Activated naive CD4-positive, alpha-beta T cell treated with anti-CD3 and anti-CD28 coated beads for 36 hours (primary cell): ENCODE measurements at regions not wholly inside any gene's neighbourhood (a gene's known extent, or its start where the extent isn't known, plus 50 kb on each side); places are given as distances from the start of the nearest gene placed in this dataset.
"Not testable (repeated sequence)": the region's sequence is repeated elsewhere in the genome, so short reads cannot be mapped to it uniquely, and the experiment has no call there.

Experiments
- CTCF ChIA-PET: fragments of 350-600 bp; sonication (Branson Sonifier 250); formaldehyde crosslinking; loops from one replicate; lab custom pipeline; 2021; ENCODE audit warnings: antibody characterized with exemption; lab: Charles Lee
- DNase-seq: peaks from one replicate; pipeline ENCODE4 v3.0.0-alpha.2; 2020
- H3K27ac Mint-ChIP-seq: one replicate; pipeline ENCODE4 v1.8.0; 2021; ENCODE audit warnings: mild to moderate bottlenecking, mixed read lengths
- H3K27me3 Mint-ChIP-seq: one replicate; pipeline ENCODE4 v1.8.0; 2021; ENCODE audit warnings: low read depth, mixed read lengths
- H3K36me3 Mint-ChIP-seq: one replicate; pipeline ENCODE4 v1.8.0; 2021; ENCODE audit warnings: low read depth, mixed read lengths
- H3K4me1 Mint-ChIP-seq: one replicate; pipeline ENCODE4 v1.8.0; 2021; ENCODE audit warnings: low read depth, mixed read lengths
- H3K4me3 Mint-ChIP-seq: one replicate; pipeline ENCODE4 v1.8.0; 2021; ENCODE audit warnings: mild to moderate bottlenecking, moderate library complexity, mixed read lengths
- H3K9me3 Mint-ChIP-seq: one replicate; pipeline ENCODE4 v1.8.0; 2021; ENCODE audit warnings: mixed read lengths
- intact Hi-C: fragments of 100-400 bp; cut with micrococcal nuclease; formaldehyde crosslinking; loops from one replicate; pipeline ENCODE4 v1.15.1; 2023

DNA sequence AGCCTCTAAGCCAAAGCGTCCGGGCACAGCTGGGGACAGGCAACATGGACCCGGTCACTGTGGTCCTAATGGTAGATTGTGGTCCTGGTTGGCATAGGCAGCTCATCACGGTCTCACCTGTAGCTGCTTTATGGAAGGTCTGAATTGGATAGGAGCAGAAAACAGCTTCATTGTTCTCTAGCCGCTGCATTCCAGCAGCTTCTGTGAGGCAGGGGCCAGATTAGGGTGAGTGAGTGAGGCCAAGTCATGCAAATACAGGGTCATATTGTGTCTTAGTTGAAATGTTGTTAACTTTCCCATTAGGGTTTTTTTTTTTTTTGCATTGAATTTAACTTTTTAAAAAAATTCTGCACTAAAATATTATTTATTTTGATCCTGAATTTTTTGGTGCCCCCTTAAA, 105.4 kb upstream of the SULF2 start:
- H3K27me3 Mint-ChIP-seq, CTCF ChIA-PET, H3K4me3 Mint-ChIP-seq, H3K36me3 Mint-ChIP-seq, H3K27ac Mint-ChIP-seq, DNase-seq, H3K9me3 Mint-ChIP-seq, H3K4me1 Mint-ChIP-seq: not testable (repeated sequence)
- intact Hi-C loops = loop anchor here (5.0 kb wide), 1 partner anchor 627 kb away; no protein-coding TSS in a partner anchor

- CTCF ChIA-PET, H3K36me3 Mint-ChIP-seq: not testable (repeated sequence)
Measured at GRCh38 chr20:47889751-47890150, 104.5 kb upstream of the SULF2 start.

DNA sequence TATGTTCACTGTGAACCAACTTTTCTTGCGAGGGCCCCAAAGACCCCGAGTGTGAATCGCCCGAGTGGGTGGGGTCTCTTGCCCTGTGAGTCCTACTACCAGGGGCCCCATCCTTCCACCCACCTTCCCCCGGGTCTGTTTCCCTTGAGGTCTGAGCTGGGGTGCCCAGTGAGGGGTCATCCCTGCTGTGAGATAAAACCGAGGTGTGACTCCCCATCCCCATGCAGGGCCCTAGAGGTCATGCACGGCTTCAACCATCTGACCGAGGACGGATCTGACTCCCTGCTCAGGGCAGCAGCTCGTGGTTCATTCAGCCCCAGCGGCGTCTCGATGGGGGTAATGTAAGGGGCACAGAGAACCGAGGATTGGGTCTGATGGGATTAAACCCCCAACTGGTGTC, 103.1 kb upstream of the SULF2 start:
- Mint-ChIP-seq H3K27me3 (no peaks in the 10 kb centered on the region), H3K4me1 (no peaks in the 10 kb centered on the region), H3K27ac (no peak overlapping the region), H3K36me3 (no peaks in the 10 kb centered on the region), H3K9me3 (no peaks in the 10 kb centered on the region), H3K4me3 (no peak overlapping the region)
- CTCF ChIA-PET = no interaction called here
- intact Hi-C loops = no loop called here
- no peak for DNase-seq

More at GRCh38 chr20:47889751-47890150, 104.5 kb upstream of the SULF2 start:
- H3K4me1 Mint-ChIP-seq, H3K4me3 Mint-ChIP-seq, H3K9me3 Mint-ChIP-seq, DNase-seq, H3K27ac Mint-ChIP-seq, H3K27me3 Mint-ChIP-seq: not testable (repeated sequence)
- intact Hi-C loops = loop anchor here (5.0 kb wide), 1 partner anchor 628 kb away; no protein-coding TSS in a partner anchor

- Mint-ChIP-seq H3K36me3 (no peaks in the 10 kb centered on the region), H3K27ac (no peak overlapping the region), H3K4me3 (no peak overlapping the region), H3K9me3 (no peaks in the 10 kb centered on the region), H3K27me3 (no peaks in the 10 kb centered on the region), H3K4me1 (no peaks in the 10 kb centered on the region)
- intact Hi-C loops = no loop called here
- DNase-seq = no peak
- CTCF ChIA-PET = no interaction called here
Measured at GRCh38 chr20:47887477-47888080, 102.3 kb upstream of the SULF2 start.

- H3K4me3 Mint-ChIP-seq = no peak overlapping the region
- H3K27ac Mint-ChIP-seq = no peak overlapping the region
- no peaks in the 10 kb centered on the region for H3K4me1 Mint-ChIP-seq
- intact Hi-C loops = no loop called here
- H3K36me3 Mint-ChIP-seq = no peaks in the 10 kb centered on the region
- CTCF ChIA-PET = no interaction called here
- H3K27me3 Mint-ChIP-seq = no peaks in the 10 kb centered on the region
- H3K9me3 Mint-ChIP-seq = no peaks in the 10 kb centered on the region
- no peak for DNase-seq
Measured at GRCh38 chr20:47887064-47887463, 101.8 kb upstream of the SULF2 start.

- H3K9me3 Mint-ChIP-seq = no peaks in the 10 kb centered on the region
- H3K27ac Mint-ChIP-seq = no peak overlapping the region
- no peaks in the 10 kb centered on the region for H3K27me3 Mint-ChIP-seq
- intact Hi-C loops = no loop called here
- DNase-seq = no peak
- no peaks in the 10 kb centered on the region for H3K36me3 Mint-ChIP-seq
- no peaks in the 10 kb centered on the region for H3K4me1 Mint-ChIP-seq
- H3K4me3 Mint-ChIP-seq = no peak overlapping the region
- CTCF ChIA-PET = no interaction called here
Measured at GRCh38 chr20:47886454-47887041, 101.3 kb upstream of the SULF2 start.

DNA sequence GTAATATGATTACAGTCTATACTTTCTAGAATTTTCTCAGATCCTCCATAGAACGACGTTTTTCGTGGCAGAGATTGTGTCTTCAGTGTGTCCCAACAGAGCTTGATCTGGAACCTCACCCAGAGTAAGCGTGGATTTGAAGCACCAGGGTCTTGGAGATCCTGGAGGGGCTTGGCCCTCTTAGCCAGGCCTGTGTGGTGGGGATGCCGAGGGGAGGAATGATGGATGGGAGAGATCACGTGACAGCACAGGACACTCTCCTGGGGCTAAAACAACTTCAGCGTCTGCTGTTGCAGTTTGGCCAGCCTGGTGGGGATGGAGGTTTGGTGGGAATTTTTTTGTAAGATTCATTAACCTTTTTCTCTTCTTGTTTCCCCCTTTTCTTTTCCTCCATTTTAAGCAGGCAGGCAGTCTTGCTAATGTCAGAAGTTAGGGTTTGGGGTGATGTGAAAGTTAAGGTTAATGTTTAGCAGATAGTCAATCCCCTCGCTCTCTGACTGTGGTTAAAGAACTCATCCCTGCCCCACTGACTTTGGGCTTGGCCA, 100.7 kb upstream of the SULF2 start:
- DNase-seq = no peak
- no peaks in the 10 kb centered on the region for H3K9me3 Mint-ChIP-seq
- no peaks in the 10 kb centered on the region for H3K36me3 Mint-ChIP-seq
- H3K27ac Mint-ChIP-seq = no peak overlapping the region
- no peak overlapping the region for H3K4me3 Mint-ChIP-seq
- CTCF ChIA-PET = no interaction called here
- H3K27me3 Mint-ChIP-seq = no peaks in the 10 kb centered on the region
- intact Hi-C loops = no loop called here
- H3K4me1 Mint-ChIP-seq = no peaks in the 10 kb centered on the region

- H3K36me3 Mint-ChIP-seq, H3K4me1 Mint-ChIP-seq, H3K27ac Mint-ChIP-seq, CTCF ChIA-PET, H3K27me3 Mint-ChIP-seq, intact Hi-C loops, H3K9me3 Mint-ChIP-seq, DNase-seq, H3K4me3 Mint-ChIP-seq: not testable (repeated sequence)
Measured at GRCh38 chr20:47883940-47884339, 98.7 kb upstream of the SULF2 start.

- Mint-ChIP-seq H3K4me1 (no peaks in the 10 kb centered on the region), H3K36me3 (no peaks in the 10 kb centered on the region), H3K9me3 (no peaks in the 10 kb centered on the region), H3K27ac (no peak overlapping the region), H3K4me3 (no peak overlapping the region), H3K27me3 (no peaks in the 10 kb centered on the region)
- intact Hi-C loops = no loop called here
- no peak for DNase-seq
- CTCF ChIA-PET = no interaction called here
Measured at GRCh38 chr20:47883186-47883585, 97.9 kb upstream of the SULF2 start.

DNA sequence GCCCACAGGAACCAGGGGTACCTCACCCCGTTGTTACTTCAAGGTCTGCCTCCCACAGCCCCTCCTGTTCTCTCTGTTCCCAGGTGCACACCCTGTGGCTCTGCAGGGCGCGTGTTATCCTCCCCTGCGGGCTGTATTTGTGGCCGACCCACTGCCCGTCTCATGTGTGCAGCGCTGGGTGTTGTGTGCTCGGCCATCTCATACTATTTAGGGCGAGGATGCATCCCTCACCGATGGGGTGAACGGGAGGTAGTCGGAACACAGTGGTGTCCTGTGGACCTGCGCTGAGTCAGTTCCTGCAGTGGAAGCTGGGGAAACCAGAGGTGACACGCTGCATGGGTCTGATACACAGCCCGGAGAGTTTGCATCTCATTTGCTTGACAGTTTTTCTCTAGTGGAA, 94.5 kb upstream of the SULF2 start:
- CTCF ChIA-PET = no interaction called here
- Mint-ChIP-seq H3K27ac (no peak overlapping the region), H3K4me1 (no peaks in the 10 kb centered on the region)

DNA sequence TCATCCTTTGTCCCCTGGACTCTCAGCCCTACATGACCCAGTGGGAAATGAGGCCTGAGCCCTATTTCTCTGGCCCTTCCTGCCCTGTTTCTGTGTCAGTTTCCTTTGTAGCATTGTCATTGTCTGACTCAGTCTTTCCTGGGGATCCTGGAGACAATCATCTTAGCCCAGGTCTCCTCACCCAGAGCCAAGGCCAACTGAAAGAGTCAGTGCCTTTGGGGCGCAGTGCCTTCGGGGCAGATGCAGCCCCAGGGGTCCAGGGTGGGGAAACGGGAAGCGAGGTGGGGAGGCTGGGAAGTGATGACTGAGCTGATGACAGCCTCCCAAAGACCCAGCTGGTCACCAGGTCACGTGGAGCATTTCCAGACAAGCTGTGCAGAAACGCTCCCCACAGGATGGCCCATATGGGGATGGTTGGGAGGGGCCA, 93.3 kb upstream of the SULF2 start:
- Mint-ChIP-seq H3K4me3 (no peak overlapping the region), H3K9me3 (no peaks in the 10 kb centered on the region), H3K36me3 (no peaks in the 10 kb centered on the region), H3K27me3 (no peaks in the 10 kb centered on the region), H3K27ac (no peak overlapping the region), H3K4me1 (no peaks in the 10 kb centered on the region)
- intact Hi-C loops = no loop called here
- DNase-seq = no peak
- CTCF ChIA-PET = interaction anchor here (0.8 kb wide), 1 partner anchor 16 kb away, joined by 3 read pairs; no protein-coding TSS in a partner anchor

More for the DNA sequence above, 94.5 kb upstream of the SULF2 start:
- intact Hi-C loops = no loop called here
- no peak for DNase-seq
- Mint-ChIP-seq H3K36me3 (no peaks in the 10 kb centered on the region), H3K4me3 (no peak overlapping the region), H3K9me3 (no peaks in the 10 kb centered on the region), H3K27me3 (no peaks in the 10 kb centered on the region)

- Mint-ChIP-seq H3K9me3 (no peaks in the 10 kb centered on the region), H3K27ac (no peak overlapping the region), H3K36me3 (no peaks in the 10 kb centered on the region), H3K27me3 (no peaks in the 10 kb centered on the region), H3K4me1 (no peaks in the 10 kb centered on the region), H3K4me3 (no peak overlapping the region)
- no peak for DNase-seq
- CTCF ChIA-PET = no interaction called here
- intact Hi-C loops = no loop called here
Measured at GRCh38 chr20:47876311-47877088, 91.2 kb upstream of the SULF2 start.
